ENCODE measurements at regions not wholly inside any gene's neighbourhood (a gene's known extent, or its start where the extent isn't known, plus 50 kb on each side); places are given as distances from the start of the nearest gene placed in this dataset.

DNA sequence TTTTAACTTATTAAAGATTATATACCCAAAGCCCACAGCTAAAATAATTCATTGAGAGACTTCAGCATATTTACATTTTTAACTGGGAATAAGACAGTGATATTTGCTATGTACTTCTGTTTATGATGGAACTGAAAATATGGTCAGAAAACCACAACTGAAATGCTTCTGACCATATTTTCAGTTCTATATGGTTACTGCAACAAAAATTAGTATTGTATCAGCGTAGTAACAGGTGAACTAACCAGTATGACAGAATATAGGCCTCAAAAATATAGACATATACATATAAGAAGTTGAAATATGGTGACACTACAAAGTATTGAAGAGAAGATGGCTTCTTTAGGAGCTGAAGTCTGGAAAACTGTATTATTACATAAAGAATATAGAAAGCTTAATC, 857.4 kb downstream of the OLFM4 start (continued):
- TF ChIP-seq, protein P1, sequence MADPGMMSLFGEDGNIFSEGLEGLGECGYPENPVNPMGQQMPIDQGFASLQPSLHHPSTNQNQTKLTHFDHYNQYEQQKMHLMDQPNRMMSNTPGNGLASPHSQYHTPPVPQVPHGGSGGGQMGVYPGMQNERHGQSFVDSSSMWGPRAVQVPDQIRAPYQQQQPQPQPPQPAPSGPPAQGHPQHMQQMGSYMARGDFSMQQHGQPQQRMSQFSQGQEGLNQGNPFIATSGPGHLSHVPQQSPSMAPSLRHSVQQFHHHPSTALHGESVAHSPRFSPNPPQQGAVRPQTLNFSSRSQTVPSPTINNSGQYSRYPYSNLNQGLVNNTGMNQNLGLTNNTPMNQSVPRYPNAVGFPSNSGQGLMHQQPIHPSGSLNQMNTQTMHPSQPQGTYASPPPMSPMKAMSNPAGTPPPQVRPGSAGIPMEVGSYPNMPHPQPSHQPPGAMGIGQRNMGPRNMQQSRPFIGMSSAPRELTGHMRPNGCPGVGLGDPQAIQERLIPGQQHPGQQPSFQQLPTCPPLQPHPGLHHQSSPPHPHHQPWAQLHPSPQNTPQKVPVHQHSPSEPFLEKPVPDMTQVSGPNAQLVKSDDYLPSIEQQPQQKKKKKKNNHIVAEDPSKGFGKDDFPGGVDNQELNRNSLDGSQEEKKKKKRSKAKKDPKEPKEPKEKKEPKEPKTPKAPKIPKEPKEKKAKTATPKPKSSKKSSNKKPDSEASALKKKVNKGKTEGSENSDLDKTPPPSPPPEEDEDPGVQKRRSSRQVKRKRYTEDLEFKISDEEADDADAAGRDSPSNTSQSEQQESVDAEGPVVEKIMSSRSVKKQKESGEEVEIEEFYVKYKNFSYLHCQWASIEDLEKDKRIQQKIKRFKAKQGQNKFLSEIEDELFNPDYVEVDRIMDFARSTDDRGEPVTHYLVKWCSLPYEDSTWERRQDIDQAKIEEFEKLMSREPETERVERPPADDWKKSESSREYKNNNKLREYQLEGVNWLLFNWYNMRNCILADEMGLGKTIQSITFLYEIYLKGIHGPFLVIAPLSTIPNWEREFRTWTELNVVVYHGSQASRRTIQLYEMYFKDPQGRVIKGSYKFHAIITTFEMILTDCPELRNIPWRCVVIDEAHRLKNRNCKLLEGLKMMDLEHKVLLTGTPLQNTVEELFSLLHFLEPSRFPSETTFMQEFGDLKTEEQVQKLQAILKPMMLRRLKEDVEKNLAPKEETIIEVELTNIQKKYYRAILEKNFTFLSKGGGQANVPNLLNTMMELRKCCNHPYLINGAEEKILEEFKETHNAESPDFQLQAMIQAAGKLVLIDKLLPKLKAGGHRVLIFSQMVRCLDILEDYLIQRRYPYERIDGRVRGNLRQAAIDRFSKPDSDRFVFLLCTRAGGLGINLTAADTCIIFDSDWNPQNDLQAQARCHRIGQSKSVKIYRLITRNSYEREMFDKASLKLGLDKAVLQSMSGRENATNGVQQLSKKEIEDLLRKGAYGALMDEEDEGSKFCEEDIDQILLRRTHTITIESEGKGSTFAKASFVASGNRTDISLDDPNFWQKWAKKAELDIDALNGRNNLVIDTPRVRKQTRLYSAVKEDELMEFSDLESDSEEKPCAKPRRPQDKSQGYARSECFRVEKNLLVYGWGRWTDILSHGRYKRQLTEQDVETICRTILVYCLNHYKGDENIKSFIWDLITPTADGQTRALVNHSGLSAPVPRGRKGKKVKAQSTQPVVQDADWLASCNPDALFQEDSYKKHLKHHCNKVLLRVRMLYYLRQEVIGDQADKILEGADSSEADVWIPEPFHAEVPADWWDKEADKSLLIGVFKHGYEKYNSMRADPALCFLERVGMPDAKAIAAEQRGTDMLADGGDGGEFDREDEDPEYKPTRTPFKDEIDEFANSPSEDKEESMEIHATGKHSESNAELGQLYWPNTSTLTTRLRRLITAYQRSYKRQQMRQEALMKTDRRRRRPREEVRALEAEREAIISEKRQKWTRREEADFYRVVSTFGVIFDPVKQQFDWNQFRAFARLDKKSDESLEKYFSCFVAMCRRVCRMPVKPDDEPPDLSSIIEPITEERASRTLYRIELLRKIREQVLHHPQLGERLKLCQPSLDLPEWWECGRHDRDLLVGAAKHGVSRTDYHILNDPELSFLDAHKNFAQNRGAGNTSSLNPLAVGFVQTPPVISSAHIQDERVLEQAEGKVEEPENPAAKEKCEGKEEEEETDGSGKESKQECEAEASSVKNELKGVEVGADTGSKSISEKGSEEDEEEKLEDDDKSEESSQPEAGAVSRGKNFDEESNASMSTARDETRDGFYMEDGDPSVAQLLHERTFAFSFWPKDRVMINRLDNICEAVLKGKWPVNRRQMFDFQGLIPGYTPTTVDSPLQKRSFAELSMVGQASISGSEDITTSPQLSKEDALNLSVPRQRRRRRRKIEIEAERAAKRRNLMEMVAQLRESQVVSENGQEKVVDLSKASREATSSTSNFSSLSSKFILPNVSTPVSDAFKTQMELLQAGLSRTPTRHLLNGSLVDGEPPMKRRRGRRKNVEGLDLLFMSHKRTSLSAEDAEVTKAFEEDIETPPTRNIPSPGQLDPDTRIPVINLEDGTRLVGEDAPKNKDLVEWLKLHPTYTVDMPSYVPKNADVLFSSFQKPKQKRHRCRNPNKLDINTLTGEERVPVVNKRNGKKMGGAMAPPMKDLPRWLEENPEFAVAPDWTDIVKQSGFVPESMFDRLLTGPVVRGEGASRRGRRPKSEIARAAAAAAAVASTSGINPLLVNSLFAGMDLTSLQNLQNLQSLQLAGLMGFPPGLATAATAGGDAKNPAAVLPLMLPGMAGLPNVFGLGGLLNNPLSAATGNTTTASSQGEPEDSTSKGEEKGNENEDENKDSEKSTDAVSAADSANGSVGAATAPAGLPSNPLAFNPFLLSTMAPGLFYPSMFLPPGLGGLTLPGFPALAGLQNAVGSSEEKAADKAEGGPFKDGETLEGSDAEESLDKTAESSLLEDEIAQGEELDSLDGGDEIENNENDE (IDR thresholded peaks at IDR 0.05; ENCODE audit: insufficient replicate concordance, low read length), result no peak
- TF ChIP-seq CEBPB (IDR thresholded peaks at IDR 0.05; ENCODE audit: low read depth, low read length) (no peak), SP2 (IDR thresholded peaks at IDR 0.05; ENCODE audit: low read length) (no peak), SIX5 (IDR thresholded peaks at IDR 0.05; ENCODE audit: low read depth, low read length) (no peak), GTF2F1 (IDR thresholded peaks at IDR 0.05; ENCODE audit: borderline replicate concordance, low read depth, low read length) (no peak), POU5F1 (IDR thresholded peaks at IDR 0.05; ENCODE audit: low read depth, low read length) (no peak), TEAD4 (IDR thresholded peaks at IDR 0.05; ENCODE audit: low read depth, low read length) (no peak), TAF7 (optimal IDR thresholded peaks at IDR 0.05; ENCODE audit: borderline replicate concordance, low read depth, low read length) (no peak), SP1 (IDR thresholded peaks at IDR 0.05; ENCODE audit: low read depth, low read length) (no peak), TBP (IDR thresholded peaks at IDR 0.05; ENCODE audit: low read depth, low read length) (no peak)
- TF ChIP-seq, protein P2, sequence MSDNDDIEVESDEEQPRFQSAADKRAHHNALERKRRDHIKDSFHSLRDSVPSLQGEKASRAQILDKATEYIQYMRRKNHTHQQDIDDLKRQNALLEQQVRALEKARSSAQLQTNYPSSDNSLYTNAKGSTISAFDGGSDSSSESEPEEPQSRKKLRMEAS (IDR thresholded peaks at IDR 0.05), result no peak
- TF ChIP-seq, protein P3, sequence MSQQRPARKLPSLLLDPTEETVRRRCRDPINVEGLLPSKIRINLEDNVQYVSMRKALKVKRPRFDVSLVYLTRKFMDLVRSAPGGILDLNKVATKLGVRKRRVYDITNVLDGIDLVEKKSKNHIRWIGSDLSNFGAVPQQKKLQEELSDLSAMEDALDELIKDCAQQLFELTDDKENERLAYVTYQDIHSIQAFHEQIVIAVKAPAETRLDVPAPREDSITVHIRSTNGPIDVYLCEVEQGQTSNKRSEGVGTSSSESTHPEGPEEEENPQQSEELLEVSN (IDR thresholded peaks at IDR 0.05), result no peak
